Keratinocyte (primary cell): ENCODE measurements at regions not wholly inside any gene's neighbourhood (a gene's known extent, or its start where the extent isn't known, plus 50 kb on each side); places are given as distances from the start of the nearest gene placed in this dataset.

ENCODE experiments used
- DNase-seq: peaks from one replicate; pipeline ENCODE4 v3.0.0-alpha.2; 2011; ENCODE audit warnings: low read depth, missing footprints, low spot score
- FAIRE-seq: peaks from 2 replicates; lab custom pipeline; 2011; peaks lifted over from hg19 to GRCh38; lab: Jason Lieb, UNC
- H2AFZ ChIP-seq: 2 replicates; pipeline ENCODE4 v1.6.0; 2012; ENCODE audit warnings: low read length, control low read depth, inconsistent platforms; ENCODE audit not compliant: control insufficient read depth
- H3K27ac ChIP-seq: 2 replicates; pipeline ENCODE4 v1.5.1; 2011; ENCODE audit warnings: low read length; ENCODE audit not compliant: control insufficient read depth, insufficient read depth
- H3K27me3 ChIP-seq: 3 replicates; pipeline ENCODE4 v1.6.0; 2011; ENCODE audit warnings: low read length; ENCODE audit not compliant: control insufficient read depth, insufficient read depth; ENCODE audit errors: extremely low read depth
- H3K36me3 ChIP-seq, 2 experiments: 2 replicates in 1 of 2; 3 replicates in 1 of 2; pipeline ENCODE4 v1.5.1; 2011; ENCODE audit warnings: low read length in 2 of 2, mild to moderate bottlenecking in 1 of 2; ENCODE audit not compliant: control insufficient read depth in 2 of 2, insufficient read depth in 2 of 2; ENCODE audit errors: extremely low read depth in 1 of 2
- H3K4me1 ChIP-seq: 3 replicates; pipeline ENCODE4 v1.5.1; 2011; ENCODE audit warnings: low read length; ENCODE audit not compliant: control insufficient read depth, insufficient read depth; ENCODE audit errors: extremely low read depth
- H3K4me2 ChIP-seq: 3 replicates; pipeline ENCODE4 v1.6.0; 2011; ENCODE audit warnings: low read depth, low read length; ENCODE audit not compliant: control insufficient read depth, insufficient read depth; ENCODE audit errors: extremely low read depth
- H3K4me3 ChIP-seq, 3 experiments: fragments of 200-600 bp in 1 of 3; sonication (generic) in 1 of 3; 2 replicates in 2 of 3; 3 replicates in 1 of 3; pipeline ENCODE4 v1.5.1; 2011 to 2016; ENCODE audit warnings: low read length in 3 of 3, mild to moderate bottlenecking in 3 of 3, control low read depth in 2 of 3, inconsistent platforms in 1 of 3, low read depth in 1 of 3, mixed read lengths in 1 of 3, mixed run types in 1 of 3, moderate library complexity in 1 of 3; ENCODE audit not compliant: control insufficient read depth in 2 of 3, insufficient read depth in 2 of 3; ENCODE audit errors: extremely low read depth in 1 of 3
- H3K79me2 ChIP-seq: 2 replicates; pipeline ENCODE4 v1.6.0; 2012; ENCODE audit warnings: low read length; ENCODE audit not compliant: control insufficient read depth, insufficient read depth
- H3K9ac ChIP-seq: 3 replicates; pipeline ENCODE4 v1.6.0; 2011; ENCODE audit warnings: low read length; ENCODE audit not compliant: control insufficient read depth, insufficient read depth; ENCODE audit errors: extremely low read depth
- H3K9me1 ChIP-seq: 3 replicates; pipeline ENCODE4 v1.6.0; 2011; ENCODE audit warnings: low read length; ENCODE audit not compliant: control insufficient read depth, insufficient read depth; ENCODE audit errors: extremely low read depth
- H3K9me3 ChIP-seq: 2 replicates; pipeline ENCODE4 v1.5.1; 2012; ENCODE audit warnings: low read depth, low read length; ENCODE audit not compliant: control insufficient read depth
- H4K20me1 ChIP-seq: 3 replicates; pipeline ENCODE4 v1.6.0; 2011; ENCODE audit warnings: low read length; ENCODE audit not compliant: control insufficient read depth, insufficient read depth; ENCODE audit errors: extremely low read depth
- EZH2 ChIP-seq: IDR thresholded peaks from one replicate; pipeline ENCODE4 v1.6.1; 2012; ENCODE audit warnings: inconsistent platforms, mild to moderate bottlenecking, low read length, moderate library complexity
- dilution Hi-C: fragments of 300-500 bp; cut with MboI; formaldehyde crosslinking; loops from one replicate; pipeline ENCODE4 v1.7.0; 2020; ENCODE audit warnings: low sequenced_read_pairs; ENCODE audit not compliant: extremely low pct_ligation_motif_present
- TF ChIP-seq, protein P1 (sequence below), 3 experiments: IDR thresholded peaks in 1 of 3; conservative IDR thresholded peaks in 1 of 3; optimal IDR thresholded peaks in 1 of 3; 2 replicates in 2 of 3; 3 replicates in 1 of 3; pipeline versions ENCODE3 to v1.5.1; 2011; ENCODE audit warnings: low read length in 3 of 3, mild to moderate bottlenecking in 3 of 3, moderate library complexity in 2 of 3, control low read depth in 1 of 3, inconsistent platforms in 1 of 3; ENCODE audit not compliant: insufficient read depth in 2 of 3; ENCODE audit errors: extremely low read depth in 1 of 3

- H3K4me1 ChIP-seq, result no peaks in the 10 kb centered on the region
- FAIRE-seq, result no peak
- dilution Hi-C loops, result no loop called here
Measured at GRCh38 chr4:64767547-64767946, 358.3 kb upstream of the TECRL start.

GRCh38 chr4:64766565-64766964 is 357.3 kb upstream of the TECRL start:
- FAIRE-seq (no peak), DNase-seq (no peak)
- H3K4me3 ChIP-seq, result no peak overlapping the region
- H3K4me1 ChIP-seq, result no peaks in the 10 kb centered on the region
- no peak overlapping the region for H3K9ac ChIP-seq
- H3K27ac ChIP-seq, result no peak overlapping the region
- H2AFZ ChIP-seq, result no peak overlapping the region
- TF ChIP-seq, protein P1, sequence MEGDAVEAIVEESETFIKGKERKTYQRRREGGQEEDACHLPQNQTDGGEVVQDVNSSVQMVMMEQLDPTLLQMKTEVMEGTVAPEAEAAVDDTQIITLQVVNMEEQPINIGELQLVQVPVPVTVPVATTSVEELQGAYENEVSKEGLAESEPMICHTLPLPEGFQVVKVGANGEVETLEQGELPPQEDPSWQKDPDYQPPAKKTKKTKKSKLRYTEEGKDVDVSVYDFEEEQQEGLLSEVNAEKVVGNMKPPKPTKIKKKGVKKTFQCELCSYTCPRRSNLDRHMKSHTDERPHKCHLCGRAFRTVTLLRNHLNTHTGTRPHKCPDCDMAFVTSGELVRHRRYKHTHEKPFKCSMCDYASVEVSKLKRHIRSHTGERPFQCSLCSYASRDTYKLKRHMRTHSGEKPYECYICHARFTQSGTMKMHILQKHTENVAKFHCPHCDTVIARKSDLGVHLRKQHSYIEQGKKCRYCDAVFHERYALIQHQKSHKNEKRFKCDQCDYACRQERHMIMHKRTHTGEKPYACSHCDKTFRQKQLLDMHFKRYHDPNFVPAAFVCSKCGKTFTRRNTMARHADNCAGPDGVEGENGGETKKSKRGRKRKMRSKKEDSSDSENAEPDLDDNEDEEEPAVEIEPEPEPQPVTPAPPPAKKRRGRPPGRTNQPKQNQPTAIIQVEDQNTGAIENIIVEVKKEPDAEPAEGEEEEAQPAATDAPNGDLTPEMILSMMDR (optimal IDR thresholded peaks at IDR 0.05 in 1 of 3, IDR thresholded peaks at IDR 0.05 in 1 of 3, conservative IDR thresholded peaks at IDR 0.05 in 1 of 3; ENCODE audit: extremely low read depth in 1 of 3, insufficient read depth in 2 of 3, low read length in 3 of 3), result no peak
- TF ChIP-seq EZH2, result no peak
- H3K9me1 ChIP-seq, result no peaks in the 10 kb centered on the region
- dilution Hi-C loops, result no loop called here
- no peaks in the 10 kb centered on the region for H3K36me3 ChIP-seq
- no peak overlapping the region for H3K4me2 ChIP-seq
- H3K27me3 ChIP-seq, result no peaks in the 10 kb centered on the region
- H4K20me1 ChIP-seq, result no peaks in the 10 kb centered on the region
- H3K9me3 ChIP-seq, result no peaks in the 10 kb centered on the region
- no peaks in the 10 kb centered on the region for H3K79me2 ChIP-seq

More at GRCh38 chr4:64767547-64767946, 358.3 kb upstream of the TECRL start:
- H4K20me1 ChIP-seq, result no peaks in the 10 kb centered on the region
- no peak overlapping the region for H3K27ac ChIP-seq
- H2AFZ ChIP-seq, result no peak overlapping the region
- no peaks in the 10 kb centered on the region for H3K9me3 ChIP-seq
- no peak overlapping the region for H3K4me2 ChIP-seq
- DNase-seq, result no peak
- H3K79me2 ChIP-seq, result no peaks in the 10 kb centered on the region
- H3K36me3 ChIP-seq, result no peaks in the 10 kb centered on the region
- no peak overlapping the region for H3K9ac ChIP-seq
- H3K4me3 ChIP-seq, result no peak overlapping the region
- TF ChIP-seq, protein P1 (optimal IDR thresholded peaks at IDR 0.05 in 1 of 3, IDR thresholded peaks at IDR 0.05 in 1 of 3, conservative IDR thresholded peaks at IDR 0.05 in 1 of 3; ENCODE audit: extremely low read depth in 1 of 3, insufficient read depth in 2 of 3, low read length in 3 of 3), result no peak
- no peak for TF ChIP-seq EZH2
- no peaks in the 10 kb centered on the region for H3K27me3 ChIP-seq
- no peaks in the 10 kb centered on the region for H3K9me1 ChIP-seq
